NT2/D1 (cell line): ENCODE measurements at regions not wholly inside any gene's neighbourhood (a gene's known extent, or its start where the extent isn't known, plus 50 kb on each side); places are given as distances from the start of the nearest gene placed in this dataset.

Experiments used
- SUZ12 ChIP-seq: IDR thresholded peaks from 2 replicates; pipeline ENCODE4 v1.6.1; 2011; ENCODE audit not compliant: insufficient read length, insufficient read depth; ENCODE audit errors: extremely low read depth
- YY1 ChIP-seq: IDR thresholded peaks from 2 replicates; pipeline ENCODE4 v1.6.1; 2011; ENCODE audit not compliant: insufficient read length, insufficient read depth
- ZNF274 ChIP-seq: IDR thresholded peaks from 2 replicates; pipeline ENCODE4 v1.6.1; 2011; ENCODE audit warnings: mild to moderate bottlenecking, low read depth, low read length

DNA sequence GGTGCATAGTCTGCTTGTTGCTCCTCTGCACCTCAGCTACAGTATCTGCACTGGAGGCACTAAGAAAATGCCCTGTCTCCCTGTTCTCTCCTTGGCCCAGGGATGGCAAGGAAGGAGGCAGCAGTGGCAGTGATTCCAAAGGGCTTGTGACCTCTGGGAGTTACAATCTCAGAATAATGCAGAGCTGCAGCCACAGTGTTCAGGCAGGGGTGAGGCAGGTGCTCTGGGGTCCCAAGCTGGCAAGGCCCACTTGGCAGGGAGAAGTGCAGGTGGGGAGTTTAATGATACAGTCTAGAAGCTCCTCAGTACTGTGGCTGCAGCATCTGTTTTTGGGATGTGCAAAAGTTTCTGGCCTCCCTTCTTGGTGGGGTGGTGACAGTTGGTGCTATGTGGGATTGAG, 456.4 kb downstream of the CCSER2 start:
- TF ChIP-seq ZNF274 = no peak
- TF ChIP-seq YY1 = no peak
- TF ChIP-seq SUZ12 = no peak
